Mesenchymal stem cell (in vitro differentiated cells and primary cell): ENCODE measurements at regions not wholly inside any gene's neighbourhood (a gene's known extent, or its start where the extent isn't known, plus 50 kb on each side); places are given as distances from the start of the nearest gene placed in this dataset.

ENCODE experiments used
- DNase-seq: peaks from one replicate; pipeline ENCODE4 v3.0.0-alpha.2; 2013
- H2AFZ ChIP-seq: one replicate; pipeline ENCODE4 v1.6.1; 2013; ENCODE audit warnings: low read depth, mild to moderate bottlenecking, control low read depth, inconsistent platforms, low read length, moderate library complexity
- H2AK5ac ChIP-seq: 2 replicates; pipeline ENCODE4 v1.6.1; 2013; ENCODE audit warnings: low read length, moderate library complexity, mild to moderate bottlenecking, inconsistent platforms; ENCODE audit not compliant: severe bottlenecking
- H2BK120ac ChIP-seq: one replicate; pipeline ENCODE4 v1.6.1; 2013; ENCODE audit warnings: low read depth, mild to moderate bottlenecking, inconsistent platforms, low read length, moderate library complexity
- H2BK12ac ChIP-seq, 2 experiments: one replicate each; pipeline ENCODE4 v1.6.1; 2013; ENCODE audit warnings: inconsistent platforms in 2 of 2, low read length in 2 of 2, mild to moderate bottlenecking in 2 of 2, moderate library complexity in 2 of 2, control low read depth in 1 of 2
- H2BK15ac ChIP-seq: one replicate; pipeline ENCODE4 v1.6.1; 2013; ENCODE audit warnings: mild to moderate bottlenecking, low read depth, inconsistent platforms; ENCODE audit not compliant: poor library complexity, severe bottlenecking
- H2BK5ac ChIP-seq: 2 replicates; pipeline ENCODE4 v1.6.1; 2013; ENCODE audit warnings: low read depth, mild to moderate bottlenecking, low read length, control low read depth, inconsistent platforms; ENCODE audit not compliant: poor library complexity, severe bottlenecking
- H3K14ac ChIP-seq, 2 experiments: one replicate each; pipeline ENCODE4 v1.6.1; 2013; ENCODE audit warnings: inconsistent platforms in 2 of 2, low read length in 2 of 2, control low read depth in 1 of 2, mild to moderate bottlenecking in 1 of 2, moderate library complexity in 1 of 2
- H3K18ac ChIP-seq, 2 experiments: one replicate each; pipeline ENCODE4 v1.6.1; 2013; ENCODE audit warnings: inconsistent platforms in 2 of 2, low read length in 2 of 2, control low read depth in 1 of 2, low read depth in 1 of 2, mild to moderate bottlenecking in 1 of 2
- H3K23ac ChIP-seq, 2 experiments: one replicate each; pipeline ENCODE4 v1.6.1; 2013; ENCODE audit warnings: inconsistent platforms in 2 of 2, low read length in 2 of 2, mild to moderate bottlenecking in 2 of 2, moderate library complexity in 2 of 2, control low read depth in 1 of 2
- H3K27ac ChIP-seq: 2 replicates; pipeline ENCODE4 v1.5.1; 2013; ENCODE audit warnings: mild to moderate bottlenecking, moderate library complexity, low read length, control low read depth, inconsistent platforms; ENCODE audit not compliant: poor library complexity, severe bottlenecking
- H3K27me3 ChIP-seq, 2 experiments: 2 replicates each; pipeline versions ENCODE4 v1.6.1 to v1.7.0; 2013; ENCODE audit warnings: low read length in 2 of 2, mild to moderate bottlenecking in 2 of 2, moderate library complexity in 2 of 2, control low read depth in 1 of 2, inconsistent platforms in 1 of 2; ENCODE audit not compliant: control insufficient read depth in 1 of 2, insufficient read depth in 1 of 2
- H3K36me3 ChIP-seq, 2 experiments: 2 replicates each; pipeline versions ENCODE4 v1.6.1 to v1.7.0; 2013; ENCODE audit warnings: low read length in 2 of 2, control low read depth in 1 of 2, inconsistent platforms in 1 of 2, low read depth in 1 of 2, mild to moderate bottlenecking in 1 of 2; ENCODE audit not compliant: insufficient read depth in 2 of 2, control insufficient read depth in 1 of 2
- H3K4ac ChIP-seq, 2 experiments: one replicate each; pipeline ENCODE4 v1.6.1; 2013; ENCODE audit warnings: inconsistent platforms in 2 of 2, low read length in 2 of 2, mild to moderate bottlenecking in 2 of 2, moderate library complexity in 2 of 2, control low read depth in 1 of 2, low read depth in 1 of 2
- H3K4me1 ChIP-seq: 2 replicates; pipeline ENCODE4 v1.6.1; 2013; ENCODE audit warnings: low read depth, low read length, control low read depth; ENCODE audit not compliant: control insufficient read depth, insufficient read depth
- H3K4me2 ChIP-seq: 2 replicates; pipeline ENCODE4 v1.6.1; 2013; ENCODE audit warnings: low read length, mild to moderate bottlenecking, inconsistent platforms; ENCODE audit not compliant: poor library complexity, severe bottlenecking
- H3K4me3 ChIP-seq, 2 experiments: 2 replicates each; pipeline versions ENCODE4 v1.5.1 to v1.7.0; 2013; ENCODE audit warnings: low read length in 2 of 2, mild to moderate bottlenecking in 2 of 2, control low read depth in 1 of 2, low read depth in 1 of 2; ENCODE audit not compliant: insufficient read depth in 1 of 2
- H3K79me1 ChIP-seq: replicated peaks from 2 replicates; pipeline ENCODE4 v1.6.1; 2013; ENCODE audit warnings: mild to moderate bottlenecking, control low read depth, low read length, inconsistent platforms; ENCODE audit not compliant: poor library complexity, severe bottlenecking
- H3K9ac ChIP-seq: 2 replicates; pipeline ENCODE4 v1.7.0; 2013; ENCODE audit warnings: mild to moderate bottlenecking, low read length, moderate library complexity
- H3K9me3 ChIP-seq: 2 replicates; pipeline ENCODE4 v1.7.0; 2013; ENCODE audit warnings: mild to moderate bottlenecking, low read length; ENCODE audit not compliant: control insufficient read depth
- H4K8ac ChIP-seq: one replicate; pipeline ENCODE4 v1.6.1; 2013; ENCODE audit warnings: inconsistent platforms, mild to moderate bottlenecking, low read length, moderate library complexity
- H4K91ac ChIP-seq: one replicate; pipeline ENCODE4 v1.6.1; 2013; ENCODE audit warnings: mild to moderate bottlenecking, low read length, inconsistent platforms
- WGBS: methylation state at CpG from one replicate; pipeline ENCODE4 v1.1.7; 2013; ENCODE audit warnings: mixed read lengths; 5-methylcytosine and 5-hydroxymethylcytosine counted together

GRCh38 chr4:129346734-129347133, 250.8 kb downstream of the C4orf33 start:
- no peak overlapping the region for H3K14ac ChIP-seq
- H4K91ac ChIP-seq, result no peak overlapping the region
- no peak overlapping the region for H2AK5ac ChIP-seq
- no peak overlapping the region for H2BK12ac ChIP-seq
- H3K4me1 ChIP-seq, result no peaks in the 10 kb centered on the region
- H4K8ac ChIP-seq, result no peak overlapping the region
- H2BK120ac ChIP-seq, result no peak overlapping the region
- H2AFZ ChIP-seq, result no peak overlapping the region
- no peaks in the 10 kb centered on the region for H3K36me3 ChIP-seq
- no peak overlapping the region for H3K4ac ChIP-seq
- no peaks in the 10 kb centered on the region for H3K79me1 ChIP-seq
- H3K27ac ChIP-seq, result no peak overlapping the region
- DNase-seq, result no peak
- H3K4me2 ChIP-seq, result no peak overlapping the region
- H3K9ac ChIP-seq, result no peak overlapping the region
- H3K9me3 ChIP-seq, result no peaks in the 10 kb centered on the region
- H3K23ac ChIP-seq, result no peak overlapping the region
- no peak overlapping the region for H3K4me3 ChIP-seq
- 76% methylated on average over 3 of the region's 3 CpGs for WGBS
- H2BK15ac ChIP-seq, result no peak overlapping the region
- H3K27me3 ChIP-seq, result no peaks in the 10 kb centered on the region
- no peak overlapping the region for H3K18ac ChIP-seq
- no peak overlapping the region for H2BK5ac ChIP-seq

DNA sequence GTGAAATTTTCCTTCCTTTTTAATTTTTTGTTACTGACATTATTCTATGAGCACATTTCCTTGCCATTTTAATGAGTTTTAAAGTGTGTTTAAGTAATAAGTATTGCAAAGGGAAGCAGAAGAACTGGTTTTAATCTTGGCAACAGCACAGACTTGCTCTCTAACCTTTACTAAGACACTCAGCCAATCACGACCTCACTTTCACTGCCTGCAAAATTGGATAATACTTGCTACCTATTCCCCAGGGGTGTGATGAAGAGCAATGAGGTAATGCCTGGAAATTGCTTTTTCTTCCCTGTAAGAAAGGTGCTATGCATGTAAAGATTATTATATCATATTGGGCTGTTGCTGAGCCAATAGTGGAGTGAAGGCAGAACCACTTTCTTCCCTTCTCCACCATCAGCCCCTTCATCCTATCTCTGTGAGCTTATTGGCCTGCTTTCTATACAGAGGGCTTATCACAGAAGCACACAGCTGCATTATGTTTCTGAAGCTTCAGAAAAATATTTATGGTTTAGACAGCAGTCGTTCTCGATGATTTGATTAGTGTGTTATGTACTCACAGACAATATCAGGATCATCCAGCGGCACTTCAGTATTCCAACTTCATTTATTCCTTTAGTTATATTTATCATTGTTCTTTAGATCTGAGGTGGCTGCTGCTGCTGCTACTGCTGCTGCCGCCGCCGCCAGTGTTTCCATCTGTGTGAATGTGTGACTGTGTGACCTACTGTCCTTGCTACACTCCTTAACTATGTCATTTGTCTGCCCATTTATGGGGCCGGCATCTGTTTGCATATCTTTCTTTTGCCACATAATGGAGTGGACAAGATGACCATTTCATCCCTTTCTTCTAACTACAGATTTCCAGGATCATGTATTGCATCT, 255.1 kb downstream of the C4orf33 start:
- no peak for DNase-seq
- Histone ChIP-seq H2BK12ac (no peak overlapping the region), H2BK15ac (no peak overlapping the region), H3K23ac (no peak overlapping the region), H3K4ac (no peak overlapping the region), H3K27me3 (no peaks in the 10 kb centered on the region), H3K4me1 (no peaks in the 10 kb centered on the region), H3K9me3 (no peaks in the 10 kb centered on the region), H3K36me3 (no peaks in the 10 kb centered on the region), H3K79me1 (no peaks in the 10 kb centered on the region), H3K4me3 (no peak overlapping the region), H2BK120ac (no peak overlapping the region), H2AK5ac (no peak overlapping the region), H2BK5ac (no peak overlapping the region), H3K4me2 (no peak overlapping the region), H2AFZ (no peak overlapping the region), H3K14ac (no peak overlapping the region), H3K9ac (no peak overlapping the region), H3K27ac (no peak overlapping the region), H4K8ac (no peak overlapping the region), H3K18ac (no peak overlapping the region), H4K91ac (no peak overlapping the region)
- 95% methylated on average over 4 of the region's 8 CpGs for WGBS

- H3K36me3 ChIP-seq, result no peaks in the 10 kb centered on the region
- no peak overlapping the region for H2AK5ac ChIP-seq
- no peaks in the 10 kb centered on the region for H3K9me3 ChIP-seq
- H3K23ac ChIP-seq, result no peak overlapping the region
- no peak overlapping the region for H2BK15ac ChIP-seq
- H2AFZ ChIP-seq, result no peak overlapping the region
- no peak overlapping the region for H3K18ac ChIP-seq
- no peak overlapping the region for H2BK12ac ChIP-seq
- no peak overlapping the region for H3K4me2 ChIP-seq
- no peak overlapping the region for H4K91ac ChIP-seq
- DNase-seq, result no peak
- no peak overlapping the region for H3K9ac ChIP-seq
- H3K14ac ChIP-seq, result no peak overlapping the region
- H2BK120ac ChIP-seq, result no peak overlapping the region
- H4K8ac ChIP-seq, result no peak overlapping the region
- no peaks in the 10 kb centered on the region for H3K27me3 ChIP-seq
- no peaks in the 10 kb centered on the region for H3K79me1 ChIP-seq
- H3K27ac ChIP-seq, result no peak overlapping the region
- H3K4me1 ChIP-seq, result no peaks in the 10 kb centered on the region
- no peak overlapping the region for H3K4ac ChIP-seq
- H3K4me3 ChIP-seq, result no peak overlapping the region
- H2BK5ac ChIP-seq, result no peak overlapping the region
- WGBS, result 91% methylated on average over 3 of the region's 4 CpGs
Measured at GRCh38 chr4:129352480-129352879, 256.5 kb downstream of the C4orf33 start.

GRCh38 chr4:129353490-129353889, 257.5 kb downstream of the C4orf33 start:
- no peak overlapping the region for H2BK120ac ChIP-seq
- H3K4me1 ChIP-seq, result no peaks in the 10 kb centered on the region
- no peak for DNase-seq
- H3K36me3 ChIP-seq, result no peaks in the 10 kb centered on the region
- H3K9ac ChIP-seq, result no peak overlapping the region
- no peak overlapping the region for H3K14ac ChIP-seq
- H2BK12ac ChIP-seq, result no peak overlapping the region
- no peaks in the 10 kb centered on the region for H3K79me1 ChIP-seq
- no peak overlapping the region for H3K4me3 ChIP-seq
- H3K18ac ChIP-seq, result no peak overlapping the region
- H2AK5ac ChIP-seq, result no peak overlapping the region
- H2BK15ac ChIP-seq, result no peak overlapping the region
- H2AFZ ChIP-seq, result no peak overlapping the region
- no peak overlapping the region for H2BK5ac ChIP-seq
- H3K27ac ChIP-seq, result no peak overlapping the region
- H4K8ac ChIP-seq, result no peak overlapping the region
- 92% methylated on average over 1 of the region's 1 CpG for WGBS
- H3K27me3 ChIP-seq, result no peaks in the 10 kb centered on the region
- H3K4ac ChIP-seq, result no peak overlapping the region
- H3K9me3 ChIP-seq, result no peaks in the 10 kb centered on the region
- H3K4me2 ChIP-seq, result no peak overlapping the region
- H3K23ac ChIP-seq, result no peak overlapping the region
- H4K91ac ChIP-seq, result no peak overlapping the region
